ENCODE measurements at regions not wholly inside any gene's neighbourhood (a gene's known extent, or its start where the extent isn't known, plus 50 kb on each side); places are given as distances from the start of the nearest gene placed in this dataset.

DNA sequence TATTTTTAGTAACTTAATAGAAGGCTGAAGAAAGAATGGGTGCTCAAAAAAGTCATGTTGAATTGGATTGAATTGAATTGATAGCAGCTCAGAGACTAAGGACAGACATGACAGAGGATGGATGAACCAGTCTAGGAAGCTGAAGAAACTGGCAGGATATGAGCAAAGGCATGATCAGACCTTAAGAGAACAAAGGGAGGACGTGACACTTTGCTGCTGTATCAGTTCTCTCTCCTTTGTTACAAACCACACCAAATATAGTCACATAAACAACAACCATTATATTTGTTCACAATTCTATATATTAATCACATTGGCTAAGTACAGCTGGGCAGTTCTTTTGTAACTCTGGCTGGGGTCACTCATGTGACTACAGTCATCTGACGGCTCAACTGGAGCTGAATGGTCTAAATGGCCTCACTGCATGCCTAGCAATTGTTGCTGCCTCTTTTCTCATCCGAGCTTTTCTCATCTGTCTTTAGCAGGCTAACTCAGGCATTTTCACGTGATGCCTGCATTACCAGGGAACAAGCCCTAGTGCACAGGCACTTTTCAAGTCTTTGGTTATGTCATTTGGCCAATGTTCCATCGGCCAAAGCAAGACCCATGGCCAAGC is 355.0 kb downstream of the ETNK1 start:
- no peak overlapping the region for H3K4me3 ChIP-seq (ENCODE audit: control insufficient read depth, low read depth, low read length)
- peak; percentile 43 for DNase-seq (ENCODE audit: low read depth)
- TF ChIP-seq, protein P1, sequence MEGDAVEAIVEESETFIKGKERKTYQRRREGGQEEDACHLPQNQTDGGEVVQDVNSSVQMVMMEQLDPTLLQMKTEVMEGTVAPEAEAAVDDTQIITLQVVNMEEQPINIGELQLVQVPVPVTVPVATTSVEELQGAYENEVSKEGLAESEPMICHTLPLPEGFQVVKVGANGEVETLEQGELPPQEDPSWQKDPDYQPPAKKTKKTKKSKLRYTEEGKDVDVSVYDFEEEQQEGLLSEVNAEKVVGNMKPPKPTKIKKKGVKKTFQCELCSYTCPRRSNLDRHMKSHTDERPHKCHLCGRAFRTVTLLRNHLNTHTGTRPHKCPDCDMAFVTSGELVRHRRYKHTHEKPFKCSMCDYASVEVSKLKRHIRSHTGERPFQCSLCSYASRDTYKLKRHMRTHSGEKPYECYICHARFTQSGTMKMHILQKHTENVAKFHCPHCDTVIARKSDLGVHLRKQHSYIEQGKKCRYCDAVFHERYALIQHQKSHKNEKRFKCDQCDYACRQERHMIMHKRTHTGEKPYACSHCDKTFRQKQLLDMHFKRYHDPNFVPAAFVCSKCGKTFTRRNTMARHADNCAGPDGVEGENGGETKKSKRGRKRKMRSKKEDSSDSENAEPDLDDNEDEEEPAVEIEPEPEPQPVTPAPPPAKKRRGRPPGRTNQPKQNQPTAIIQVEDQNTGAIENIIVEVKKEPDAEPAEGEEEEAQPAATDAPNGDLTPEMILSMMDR (conservative IDR thresholded peaks at IDR 0.05; ENCODE audit: control insufficient read depth, insufficient read depth, low read depth, low read length): no peak

DNA sequence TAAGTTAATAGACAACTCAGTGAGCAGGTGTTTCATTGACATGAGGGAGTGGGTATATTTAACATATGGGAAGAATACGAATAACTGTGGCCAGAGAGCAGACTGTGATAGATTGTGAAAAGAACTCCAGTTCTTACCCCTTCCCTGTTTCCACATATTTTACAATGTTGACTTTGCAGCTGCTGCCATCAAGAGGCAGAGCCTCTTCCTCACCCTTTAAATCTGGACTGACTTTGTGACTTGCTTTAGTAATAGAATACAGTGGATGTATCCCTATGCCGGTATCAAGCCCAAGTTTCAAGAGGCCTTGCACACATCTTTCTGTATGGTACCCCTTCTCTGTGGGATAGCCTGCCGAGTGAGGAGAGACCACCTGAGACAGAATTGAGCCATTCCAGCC is 356.7 kb downstream of the ETNK1 start:
- H3K4me3 ChIP-seq (ENCODE audit: control insufficient read depth, low read depth, low read length): no peak overlapping the region
- TF ChIP-seq, protein P1 (conservative IDR thresholded peaks at IDR 0.05; ENCODE audit: control insufficient read depth, insufficient read depth, low read depth, low read length): peak; percentile 43
- peak; percentile 64 for DNase-seq (ENCODE audit: low read depth)

- DNase-seq (ENCODE audit: low read depth): no peak
- H3K4me3 ChIP-seq (ENCODE audit: control insufficient read depth, low read depth, low read length): no peak overlapping the region
- TF ChIP-seq, protein P1 (conservative IDR thresholded peaks at IDR 0.05; ENCODE audit: control insufficient read depth, insufficient read depth, low read depth, low read length): no peak
These were observed 357.7 kb downstream of the ETNK1 start for GRCh38 chr12:22982635-22983034.

GRCh38 chr12:22986997-22987396 is 362.0 kb downstream of the ETNK1 start:
- peak; percentile 31 for DNase-seq (ENCODE audit: low read depth)
- H3K4me3 ChIP-seq (ENCODE audit: control insufficient read depth, low read depth, low read length): no peak overlapping the region
- TF ChIP-seq, protein P1 (conservative IDR thresholded peaks at IDR 0.05; ENCODE audit: control insufficient read depth, insufficient read depth, low read depth, low read length): no peak

- DNase-seq (ENCODE audit: low read depth): no peak
- TF ChIP-seq, protein P1 (conservative IDR thresholded peaks at IDR 0.05; ENCODE audit: control insufficient read depth, insufficient read depth, low read depth, low read length): no peak
- H3K4me3 ChIP-seq (ENCODE audit: control insufficient read depth, low read depth, low read length): no peak overlapping the region
These were observed 365.5 kb downstream of the ETNK1 start for GRCh38 chr12:22990501-22990900.

DNA sequence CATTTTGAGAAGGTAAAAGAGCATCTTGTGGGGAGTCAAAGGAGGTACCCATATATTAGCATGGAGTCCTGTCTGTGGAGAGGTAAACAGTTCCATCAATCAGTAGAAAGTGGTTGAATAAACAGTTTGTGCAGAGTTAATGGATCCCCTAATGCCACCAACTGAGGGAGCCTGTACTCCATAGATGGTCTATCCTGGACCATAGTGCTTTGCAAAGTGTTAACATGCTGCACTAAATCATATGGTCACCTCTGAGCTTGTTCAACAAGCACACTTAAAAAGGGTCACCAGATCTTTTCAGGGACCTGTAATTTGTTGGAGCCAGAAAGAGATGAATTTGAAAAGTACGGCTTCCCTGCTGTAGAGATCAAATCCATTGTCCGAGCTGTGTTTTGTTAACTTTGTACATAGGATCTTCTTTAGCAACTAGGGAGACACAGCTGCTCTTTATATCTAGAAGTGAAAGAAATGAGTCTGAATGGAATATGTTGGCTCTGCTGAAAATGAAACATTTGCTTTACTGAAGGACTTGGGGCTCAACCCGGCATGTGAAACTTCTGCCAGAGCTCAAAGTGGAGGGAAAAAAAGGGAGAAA is 366.4 kb downstream of the ETNK1 start:
- TF ChIP-seq, protein P1 (conservative IDR thresholded peaks at IDR 0.05; ENCODE audit: control insufficient read depth, insufficient read depth, low read depth, low read length): no peak
- H3K4me3 ChIP-seq (ENCODE audit: control insufficient read depth, low read depth, low read length): no peak overlapping the region
- no peak for DNase-seq (ENCODE audit: low read depth)

Data from fibroblast of mammary gland (primary cell).